GM23338 (cell line): ENCODE measurements at regions not wholly inside any gene's neighbourhood (a gene's known extent, or its start where the extent isn't known, plus 50 kb on each side); places are given as distances from the start of the nearest gene placed in this dataset.

Experiments
- EZH2 ChIP-seq: fragments of 200-600 bp; sonication (generic); IDR thresholded peaks from one replicate; pipeline ENCODE4 v1.8.0; 2017; ENCODE audit warnings: antibody characterized with exemption, mild to moderate bottlenecking, low read depth; ENCODE audit not compliant: unreplicated experiment
- EZH2phosphoT487 ChIP-seq: fragments of 200-600 bp; sonication (generic); IDR thresholded peaks from one replicate; pipeline ENCODE4 v1.8.1; 2018; ENCODE audit warnings: antibody characterized with exemption; ENCODE audit not compliant: unreplicated experiment
- POLR2AphosphoS5 ChIP-seq: IDR thresholded peaks from 2 replicates; pipeline ENCODE4 v1.6.1; 2016; ENCODE audit warnings: antibody characterized with exemption, low read depth
- REST ChIP-seq: IDR thresholded peaks from one replicate; pipeline ENCODE4 v1.6.1; 2018; ENCODE audit warnings: antibody characterized with exemption; ENCODE audit not compliant: unreplicated experiment
- TF ChIP-seq, protein P1 (sequence below), 2 experiments: fragments of 200-600 bp in 1 of 2; sonication (generic) in 1 of 2; conservative IDR thresholded peaks; 2 replicates each; pipeline versions ENCODE4 v1.5.1 to v1.6.1; 2016 to 2017; ENCODE audit warnings: antibody characterized with exemption in 2 of 2, low read depth in 2 of 2, mild to moderate bottlenecking in 2 of 2, moderate library complexity in 1 of 2

DNA sequence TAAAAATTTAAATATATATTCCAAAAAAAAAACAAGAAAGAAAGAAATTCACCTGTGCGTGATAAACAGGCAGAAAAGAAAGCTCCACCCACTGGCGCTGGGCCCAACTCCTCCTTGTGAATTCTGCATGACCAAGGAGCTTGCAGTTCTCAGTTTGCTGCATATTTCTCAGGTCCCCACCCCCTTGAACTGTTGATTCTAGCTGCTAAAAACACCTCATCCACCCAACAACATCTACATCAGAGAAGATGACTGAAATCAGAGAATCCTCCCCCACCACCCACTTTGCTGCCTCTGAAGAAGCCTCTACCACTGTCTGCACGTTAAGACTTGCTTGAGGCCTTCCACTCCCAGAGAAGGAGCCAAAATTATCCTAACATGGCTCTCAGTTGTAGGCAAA, 104.8 kb downstream of the RGS2 start:
- TF ChIP-seq, protein P1, sequence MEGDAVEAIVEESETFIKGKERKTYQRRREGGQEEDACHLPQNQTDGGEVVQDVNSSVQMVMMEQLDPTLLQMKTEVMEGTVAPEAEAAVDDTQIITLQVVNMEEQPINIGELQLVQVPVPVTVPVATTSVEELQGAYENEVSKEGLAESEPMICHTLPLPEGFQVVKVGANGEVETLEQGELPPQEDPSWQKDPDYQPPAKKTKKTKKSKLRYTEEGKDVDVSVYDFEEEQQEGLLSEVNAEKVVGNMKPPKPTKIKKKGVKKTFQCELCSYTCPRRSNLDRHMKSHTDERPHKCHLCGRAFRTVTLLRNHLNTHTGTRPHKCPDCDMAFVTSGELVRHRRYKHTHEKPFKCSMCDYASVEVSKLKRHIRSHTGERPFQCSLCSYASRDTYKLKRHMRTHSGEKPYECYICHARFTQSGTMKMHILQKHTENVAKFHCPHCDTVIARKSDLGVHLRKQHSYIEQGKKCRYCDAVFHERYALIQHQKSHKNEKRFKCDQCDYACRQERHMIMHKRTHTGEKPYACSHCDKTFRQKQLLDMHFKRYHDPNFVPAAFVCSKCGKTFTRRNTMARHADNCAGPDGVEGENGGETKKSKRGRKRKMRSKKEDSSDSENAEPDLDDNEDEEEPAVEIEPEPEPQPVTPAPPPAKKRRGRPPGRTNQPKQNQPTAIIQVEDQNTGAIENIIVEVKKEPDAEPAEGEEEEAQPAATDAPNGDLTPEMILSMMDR (conservative IDR thresholded peaks at IDR 0.05; ENCODE audit: low read depth in 2 of 2): no peak
- TF ChIP-seq EZH2 (no peak), EZH2phosphoT487 (no peak), REST (no peak), POLR2AphosphoS5 (no peak)
